GM18520 (cell line): ENCODE measurements at regions not wholly inside any gene's neighbourhood (a gene's known extent, or its start where the extent isn't known, plus 50 kb on each side); places are given as distances from the start of the nearest gene placed in this dataset.
A peak's percentile ranks its signal among the peaks of the same experiment; 100 is the strongest.

Experiments used
- ATAC-seq: cut with Tn5 transposase; IDR thresholded peaks from one replicate; pipeline ENCODE4 v1.9.1; 2021; ENCODE audit not compliant: unreplicated experiment

DNA sequence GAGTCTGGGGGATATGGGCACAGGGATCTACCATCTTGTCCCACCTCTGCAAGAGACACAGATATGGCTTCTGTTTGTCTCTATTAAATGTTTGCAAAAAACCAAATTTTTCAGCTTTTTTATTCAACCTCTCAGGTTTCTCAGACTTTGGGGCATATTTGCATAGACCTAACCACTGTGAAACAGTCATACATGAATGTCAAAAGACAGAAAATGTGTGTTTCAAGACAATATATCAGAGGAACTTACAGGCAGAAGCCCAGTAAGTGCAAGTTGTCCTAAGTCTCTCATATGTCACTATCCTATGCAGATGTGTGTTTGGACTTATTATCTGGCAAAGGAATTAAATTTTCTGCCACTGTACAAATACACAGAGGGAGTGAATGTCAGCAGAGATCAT lies 951.2 kb downstream of the PCDH18 start:
- no peak for ATAC-seq

- no peak for ATAC-seq
Measured at GRCh38 chr4:136575146-136575545, 957.1 kb downstream of the PCDH18 start.

DNA sequence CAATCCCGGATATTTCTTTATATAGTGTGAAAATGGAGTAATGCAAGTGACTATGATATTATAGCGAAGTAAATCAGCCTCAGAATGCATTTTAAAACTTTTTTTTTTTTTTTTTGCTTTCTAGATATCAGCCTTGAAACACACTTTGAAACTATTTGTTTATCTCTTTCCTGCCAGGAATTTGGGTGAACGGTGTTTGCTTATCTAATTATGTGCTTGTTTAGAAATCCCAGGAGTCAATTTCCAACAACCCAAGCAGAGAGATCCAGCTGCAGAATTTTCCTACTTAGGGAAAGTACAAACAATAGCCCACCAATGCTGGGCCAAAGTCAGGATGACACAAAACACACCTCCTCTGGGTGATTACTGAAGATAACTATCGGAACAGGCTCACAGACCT lies 958.8 kb downstream of the PCDH18 start:
- no peak for ATAC-seq

DNA sequence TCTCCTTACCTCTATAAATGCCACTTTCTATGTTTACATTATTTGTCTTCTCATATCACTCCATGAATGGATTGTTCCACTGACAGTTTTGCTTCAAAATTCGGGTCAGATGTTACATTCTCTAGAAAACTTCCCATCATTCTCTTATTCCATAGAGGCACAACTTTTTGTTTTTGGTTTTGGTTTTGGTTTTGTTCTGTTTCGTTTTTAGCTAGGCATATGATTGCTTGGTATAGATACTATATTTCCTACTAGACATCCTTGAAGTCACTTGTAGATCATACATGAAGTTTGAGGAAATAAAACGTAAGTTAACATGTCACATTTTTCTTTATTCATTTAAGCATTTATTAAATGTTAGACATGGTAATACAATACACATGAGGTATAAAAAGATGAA lies 961.0 kb downstream of the PCDH18 start:
- peak; percentile 41 for ATAC-seq

DNA sequence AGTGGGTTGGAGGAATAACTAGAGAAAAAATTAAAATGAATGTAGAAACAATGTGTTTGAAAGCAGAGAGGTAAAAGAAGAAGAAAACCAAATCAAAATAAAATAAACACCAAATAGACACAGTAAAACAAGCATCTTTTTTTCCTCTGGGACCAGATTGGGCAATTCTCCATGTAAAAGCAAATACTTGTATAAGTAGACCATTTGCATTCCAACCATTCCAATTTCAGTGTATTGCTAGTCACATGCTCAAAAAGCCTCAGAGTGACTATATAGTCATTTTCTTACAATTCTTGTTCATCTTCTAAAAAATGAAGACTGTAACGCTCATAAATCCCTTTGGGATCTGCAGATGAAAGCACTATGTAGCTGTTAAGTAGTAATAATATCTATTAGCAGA lies 969.5 kb downstream of the PCDH18 start:
- no peak for ATAC-seq

GRCh38 chr4:136558940-136559494 lies 973.3 kb downstream of the PCDH18 start:
- no peak for ATAC-seq

DNA sequence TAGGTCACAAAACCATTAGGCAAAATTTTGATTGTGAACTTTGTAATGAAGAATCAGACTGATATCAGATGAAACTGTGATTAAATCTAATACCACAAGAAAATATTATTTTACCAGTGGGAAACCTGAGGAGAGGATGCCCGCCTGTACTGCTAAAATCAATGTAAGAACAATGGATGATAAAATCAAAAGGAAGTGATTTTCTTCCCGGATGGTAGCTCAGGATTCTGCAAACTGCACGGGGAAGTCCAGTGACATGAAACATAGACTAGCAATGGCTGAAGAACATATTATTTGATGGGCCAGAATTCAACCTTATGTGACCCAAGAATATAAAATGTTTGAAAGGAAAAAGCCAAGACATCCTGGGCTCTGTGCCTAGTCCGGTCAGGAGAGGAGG lies 974.9 kb downstream of the PCDH18 start:
- ATAC-seq, result no peak

GRCh38 chr4:136554033-136554432 lies 978.3 kb downstream of the PCDH18 start:
- no peak for ATAC-seq

- ATAC-seq, result no peak
Measured at GRCh38 chr4:136551753-136552152, 980.5 kb downstream of the PCDH18 start.

DNA sequence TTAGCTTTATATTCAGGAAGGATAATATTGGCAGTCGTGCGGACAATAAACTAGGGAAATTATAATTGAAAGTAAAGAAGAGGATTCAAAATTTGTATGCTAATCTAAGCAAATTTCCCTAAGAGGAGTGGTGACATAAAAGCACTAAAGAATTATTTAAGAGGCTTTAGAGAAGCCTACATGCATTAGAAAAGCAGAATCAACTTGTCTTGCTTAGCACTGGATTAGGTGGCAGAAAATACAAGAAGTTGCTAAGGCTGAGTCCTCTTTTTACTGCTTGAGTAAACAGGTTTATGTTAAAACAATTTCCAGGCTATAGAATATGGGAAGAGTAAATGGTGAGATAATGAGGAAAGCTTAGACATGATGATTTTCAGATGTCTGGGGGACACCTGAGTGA lies 991.5 kb downstream of the PCDH18 start:
- ATAC-seq, result no peak

- ATAC-seq, result no peak
Measured at GRCh38 chr4:136528131-136528530, 1004.2 kb downstream of the PCDH18 start.

DNA sequence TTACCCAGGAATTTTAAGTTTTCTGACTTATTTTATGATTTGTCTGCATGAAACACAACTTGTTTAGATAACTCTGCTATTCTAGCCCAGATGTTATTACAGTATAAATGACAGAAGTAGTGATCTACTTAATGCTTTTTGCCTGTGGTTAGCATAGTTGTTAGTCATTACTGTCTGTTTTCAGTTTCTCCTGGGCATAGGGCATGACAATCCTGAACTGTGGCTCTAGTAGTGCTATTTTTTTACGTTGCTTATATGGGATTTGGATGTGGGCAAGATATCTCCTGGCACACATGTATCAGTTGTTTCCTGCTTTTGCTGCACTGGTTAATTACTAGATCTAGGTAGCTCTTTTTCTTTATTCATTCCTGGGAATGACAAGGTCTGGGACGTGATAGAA lies 1005.8 kb downstream of the PCDH18 start:
- ATAC-seq, result no peak

DNA sequence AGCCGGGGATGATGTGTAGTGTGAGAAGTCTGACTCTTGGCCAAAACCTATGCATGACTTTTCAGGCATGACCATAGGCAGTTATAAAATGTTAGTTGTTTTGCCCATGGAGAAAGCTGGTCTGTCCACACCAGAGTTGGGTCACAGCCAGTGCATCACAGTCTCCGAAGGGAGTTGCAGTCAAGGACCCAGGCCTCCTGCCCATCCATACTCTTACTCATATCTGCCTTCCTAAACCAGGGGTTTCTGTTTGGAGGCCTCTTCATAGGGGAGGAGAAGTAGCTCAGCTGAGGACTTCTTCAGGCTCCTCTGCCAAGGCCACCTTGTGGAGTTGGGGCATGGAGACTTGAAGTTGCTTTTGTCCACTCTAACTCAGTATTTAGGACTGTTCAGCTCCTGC lies 1008.3 kb downstream of the PCDH18 start:
- ATAC-seq, result no peak

DNA sequence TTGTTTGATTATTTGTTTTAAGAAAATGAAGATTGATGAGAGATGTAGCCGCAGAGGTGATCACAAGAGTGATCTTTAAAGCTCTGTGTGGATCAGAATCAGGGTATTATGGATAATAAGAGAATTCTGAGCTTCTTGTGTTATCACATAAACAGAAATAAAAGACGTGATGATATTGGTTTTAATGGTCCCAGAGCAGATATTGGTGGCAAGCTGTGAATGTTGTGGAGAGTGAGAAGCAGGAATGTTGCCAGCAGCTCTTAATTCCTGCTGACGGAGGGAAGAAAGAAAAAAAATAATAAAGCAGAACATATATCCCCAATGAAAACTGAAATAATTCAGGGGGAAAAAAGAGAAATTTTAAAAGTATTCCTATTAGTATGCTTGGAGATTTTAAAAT lies 1015.9 kb downstream of the PCDH18 start:
- ATAC-seq, result no peak

DNA sequence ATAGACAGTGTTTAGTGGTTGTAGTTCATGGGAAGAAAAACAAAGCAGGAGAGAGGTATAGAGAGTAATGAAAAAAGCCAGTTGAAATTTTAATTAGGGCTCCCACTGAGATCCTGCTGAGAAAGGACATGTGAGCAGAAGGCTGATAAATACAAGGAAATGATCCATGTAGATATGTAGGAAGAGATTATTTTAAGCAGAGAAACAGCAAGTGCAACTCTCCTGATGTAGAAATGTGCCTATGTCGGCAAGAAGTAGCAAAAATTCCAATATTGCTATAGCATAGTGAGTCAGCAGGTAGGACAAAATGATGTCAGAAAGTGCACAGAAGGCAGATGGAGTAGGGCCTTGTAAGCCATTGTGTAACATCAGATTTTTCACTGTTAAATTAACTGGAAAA lies 1027.3 kb downstream of the PCDH18 start:
- ATAC-seq, result no peak

DNA sequence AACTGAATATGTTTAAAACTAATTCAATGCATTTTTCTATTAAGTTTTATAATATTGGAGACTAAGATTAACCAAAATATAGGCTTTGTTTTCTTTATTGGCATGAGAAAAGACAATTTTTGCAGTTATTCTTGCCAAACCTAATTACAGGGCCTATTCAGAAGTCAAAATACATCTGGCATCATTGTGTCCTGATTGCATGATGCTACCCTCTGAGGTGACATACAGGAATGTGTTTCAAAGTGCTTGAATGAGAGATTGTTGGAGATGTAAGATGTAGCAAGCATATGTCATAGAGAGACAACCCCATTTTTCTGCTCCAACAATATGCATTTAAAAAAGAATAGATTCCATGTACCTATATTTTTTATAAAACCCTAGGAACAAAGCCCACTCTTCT lies 1036.4 kb downstream of the PCDH18 start:
- no peak for ATAC-seq

- no peak for ATAC-seq
Measured at GRCh38 chr4:136495076-136495475, 1037.2 kb downstream of the PCDH18 start.

DNA sequence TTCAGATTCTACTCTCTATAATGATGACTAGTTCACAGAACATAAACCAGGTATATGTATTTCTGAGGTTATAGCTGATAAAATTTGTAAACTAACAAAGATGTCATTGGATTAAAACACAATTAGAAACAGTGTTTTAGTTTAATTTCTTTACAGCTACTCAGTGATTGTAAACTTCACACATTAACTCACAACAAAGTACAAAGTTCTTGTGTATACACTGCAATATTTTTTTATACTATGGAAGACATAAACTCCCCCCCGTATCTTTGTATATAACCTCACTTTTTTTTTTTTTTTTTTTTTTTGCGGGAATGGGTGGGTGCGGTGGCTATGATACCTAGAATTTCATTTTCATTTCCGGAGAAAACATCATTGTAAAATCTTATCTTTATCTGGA lies 1043.2 kb downstream of the PCDH18 start:
- no peak for ATAC-seq

GRCh38 chr4:136484996-136485395 lies 1047.3 kb downstream of the PCDH18 start:
- no peak for ATAC-seq

- ATAC-seq, result no peak
Measured at GRCh38 chr4:136476753-136477152, 1055.5 kb downstream of the PCDH18 start.

DNA sequence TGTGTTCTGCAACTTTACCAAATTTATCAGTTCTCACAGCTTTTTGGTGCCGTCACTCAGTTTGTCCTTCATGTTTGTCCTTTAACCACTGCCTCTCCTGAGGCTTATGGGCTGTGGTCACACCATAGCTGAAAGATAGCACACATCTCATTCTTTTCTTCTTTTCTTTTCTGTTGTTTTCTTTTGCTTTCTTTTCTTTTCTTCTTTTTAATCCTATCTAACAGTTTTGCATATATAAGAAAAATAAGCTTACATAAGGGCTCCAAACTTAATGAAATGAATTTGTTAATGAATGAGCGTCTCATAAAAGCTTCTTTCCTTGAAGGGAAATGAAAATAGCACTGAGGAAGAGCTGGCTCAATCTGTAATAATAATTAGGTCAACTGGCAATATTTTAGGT lies 1061.2 kb downstream of the PCDH18 start:
- no peak for ATAC-seq

- ATAC-seq, result no peak
Measured at GRCh38 chr4:136465691-136466090, 1066.6 kb downstream of the PCDH18 start.

- ATAC-seq, result no peak
Measured at GRCh38 chr4:136463941-136464340, 1068.4 kb downstream of the PCDH18 start.

DNA sequence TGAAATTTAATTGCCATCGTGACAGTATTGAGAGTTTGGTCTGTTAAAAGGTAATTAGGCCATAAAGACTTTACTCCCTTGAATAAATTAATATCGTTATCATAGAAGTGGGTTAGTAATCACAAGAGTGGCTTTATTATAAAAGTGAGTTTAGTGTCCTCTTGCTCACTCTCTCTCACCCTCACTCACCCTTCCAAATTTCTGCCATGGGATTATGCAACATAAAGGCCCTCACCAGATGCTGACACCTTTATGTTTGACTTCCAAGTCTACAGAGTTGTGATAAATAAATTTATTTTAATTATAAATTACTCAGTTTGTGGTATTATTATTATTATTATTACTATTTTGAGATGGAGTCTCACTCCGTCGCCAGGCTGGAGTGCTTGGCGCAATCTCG lies 1070.8 kb downstream of the PCDH18 start:
- ATAC-seq, result no peak
